Uterus (tissue), 2 donors: ENCODE measurements at regions not wholly inside any gene's neighbourhood (a gene's known extent, or its start where the extent isn't known, plus 50 kb on each side); places are given as distances from the start of the nearest gene placed in this dataset.

Experiments
- CTCF ChIP-seq, 4 experiments: fragments of 200-600 bp in 2 of 4; fragments of 450-650 bp in 2 of 4; sonication (generic) in 2 of 4; IDR thresholded peaks; one replicate each; pipeline ENCODE4 v1.5.1; 2016 to 2019; ENCODE audit warnings: antibody characterized with exemption in 4 of 4, mild to moderate bottlenecking in 2 of 4, moderate library complexity in 1 of 4
- POLR2A ChIP-seq, 2 donors: fragments of 450-650 bp; IDR thresholded peaks; one replicate each; pipeline ENCODE4 v1.6.1; 2016; ENCODE audit warnings: antibody characterized with exemption in 2 of 2, mild to moderate bottlenecking in 1 of 2, moderate library complexity in 1 of 2

DNA sequence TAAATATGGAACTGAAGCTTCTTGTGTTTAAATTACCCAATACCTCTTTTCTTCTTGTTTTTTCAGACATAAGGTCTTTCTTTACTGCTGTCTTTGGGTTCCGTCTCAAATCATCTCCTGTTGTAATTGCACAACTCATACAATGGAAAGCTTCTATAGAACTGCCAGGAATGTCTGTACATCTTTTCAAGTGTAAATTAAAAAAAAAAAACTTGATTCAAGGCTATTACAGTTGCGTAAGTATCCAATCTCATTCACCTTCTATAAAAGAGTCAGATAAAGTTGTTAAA is 243.5 kb downstream of the ICE1 start:
- TF ChIP-seq CTCF (IDR thresholded peaks at IDR 0.05) (no peak), POLR2A (IDR thresholded peaks at IDR 0.05) (no peak)
